ENCODE measurements at regions not wholly inside any gene's neighbourhood (a gene's known extent, or its start where the extent isn't known, plus 50 kb on each side); places are given as distances from the start of the nearest gene placed in this dataset.

- Histone ChIP-seq H3K27me3 (ENCODE audit: control insufficient read depth in 3 of 3, insufficient read depth in 3 of 3, low read length in 2 of 3) (no peaks in the 10 kb centered on the region), H3K9ac (ENCODE audit: insufficient read depth in 1 of 2, low read length in 2 of 2) (no peak overlapping the region), H3K9me3 (ENCODE audit: control insufficient read depth in 4 of 4, insufficient read depth in 3 of 4, low read length in 3 of 4) (no peaks in the 10 kb centered on the region), H3K27ac (ENCODE audit: low read depth in 1 of 2, low read length in 1 of 2) (no peak overlapping the region), H3K4me3 (no peak overlapping the region), H3K4me1 (ENCODE audit: control insufficient read depth in 5 of 5, insufficient read depth in 5 of 5, low read length in 5 of 5) (peaks cover 0 to 12% (median 0%) of the 10 kb centered on the region in 5 donors), H3K36me3 (ENCODE audit: control insufficient read depth in 4 of 4, insufficient read depth in 4 of 4, low read length in 4 of 4) (no peaks in the 10 kb centered on the region)
- no peak for TF ChIP-seq CTCF (IDR thresholded peaks at IDR 0.05; ENCODE audit: control extremely low read depth, extremely low read depth)
- WGBS, 2 donors: 87% methylated on average over 1 of the region's 1 CpG
- DNase-seq: no peak
- ATAC-seq (ENCODE audit: insufficient read depth, low FRiP score): no peak
These were observed 502.4 kb downstream of the BCKDHB start for GRCh38 chr6:80608881-80609280.

GRCh38 chr6:80607811-80608391, 501.4 kb downstream of the BCKDHB start:
- Histone ChIP-seq H3K4me3 (no peak overlapping the region), H3K4me1 (ENCODE audit: control insufficient read depth in 5 of 5, insufficient read depth in 5 of 5, low read length in 5 of 5) (peaks cover 0 to 12% (median 0%) of the 10 kb centered on the region in 5 donors), H3K36me3 (ENCODE audit: control insufficient read depth in 4 of 4, insufficient read depth in 4 of 4, low read length in 4 of 4) (no peaks in the 10 kb centered on the region), H3K27me3 (ENCODE audit: control insufficient read depth in 3 of 3, insufficient read depth in 3 of 3, low read length in 2 of 3) (no peaks in the 10 kb centered on the region), H3K9me3 (ENCODE audit: control insufficient read depth in 4 of 4, insufficient read depth in 3 of 4, low read length in 3 of 4) (no peaks in the 10 kb centered on the region), H3K9ac (ENCODE audit: insufficient read depth in 1 of 2, low read length in 2 of 2) (no peak overlapping the region), H3K27ac (ENCODE audit: low read depth in 1 of 2, low read length in 1 of 2) (peak overlapping the region in 1 of 2 donors; percentile 60)
- ATAC-seq (ENCODE audit: insufficient read depth, low FRiP score) (peak; percentile 39), DNase-seq (peak in 2 of 3 donors; percentile 73 to 76)
- TF ChIP-seq CTCF (IDR thresholded peaks at IDR 0.05; ENCODE audit: control extremely low read depth, extremely low read depth): no peak
- 65 to 77% methylated on average over 4 of the region's 4 CpGs for WGBS, 2 donors

GRCh38 chr6:80605165-80605989, 498.9 kb downstream of the BCKDHB start:
- no peak overlapping the region for H3K9ac ChIP-seq (ENCODE audit: insufficient read depth in 1 of 2, low read length in 2 of 2)
- H3K9me3 ChIP-seq (ENCODE audit: control insufficient read depth in 4 of 4, insufficient read depth in 3 of 4, low read length in 3 of 4): no peaks in the 10 kb centered on the region
- no peak overlapping the region for H3K4me3 ChIP-seq
- ATAC-seq (ENCODE audit: insufficient read depth, low FRiP score) (no peak), DNase-seq (peak in 2 of 3 donors; percentile 45 to 58)
- no peaks in the 10 kb centered on the region for H3K27me3 ChIP-seq (ENCODE audit: control insufficient read depth in 3 of 3, insufficient read depth in 3 of 3, low read length in 2 of 3)
- H3K27ac ChIP-seq (ENCODE audit: low read depth in 1 of 2, low read length in 1 of 2): no peak overlapping the region
- no peak for TF ChIP-seq CTCF (IDR thresholded peaks at IDR 0.05; ENCODE audit: control extremely low read depth, extremely low read depth)
- peaks cover 0 to 12% (median 0%) of the 10 kb centered on the region in 5 donors for H3K4me1 ChIP-seq (ENCODE audit: control insufficient read depth in 5 of 5, insufficient read depth in 5 of 5, low read length in 5 of 5)
- 23 to 26% methylated on average over 4 of the region's 4 CpGs for WGBS, 2 donors
- no peaks in the 10 kb centered on the region for H3K36me3 ChIP-seq (ENCODE audit: control insufficient read depth in 4 of 4, insufficient read depth in 4 of 4, low read length in 4 of 4)

Measured in lung (tissue), 11 donors.